NCI-H82 treated with DMSO at 0.1 percent for 48 hours (cell line): ENCODE measurements at regions not wholly inside any gene's neighbourhood (a gene's known extent, or its start where the extent isn't known, plus 50 kb on each side); places are given as distances from the start of the nearest gene placed in this dataset.

ENCODE experiments used
- DNase-seq: peaks from one replicate; lab custom pipeline; 2025; ENCODE audit not compliant: unreplicated experiment; lab: John Stamatoyannopoulos, UW

DNA sequence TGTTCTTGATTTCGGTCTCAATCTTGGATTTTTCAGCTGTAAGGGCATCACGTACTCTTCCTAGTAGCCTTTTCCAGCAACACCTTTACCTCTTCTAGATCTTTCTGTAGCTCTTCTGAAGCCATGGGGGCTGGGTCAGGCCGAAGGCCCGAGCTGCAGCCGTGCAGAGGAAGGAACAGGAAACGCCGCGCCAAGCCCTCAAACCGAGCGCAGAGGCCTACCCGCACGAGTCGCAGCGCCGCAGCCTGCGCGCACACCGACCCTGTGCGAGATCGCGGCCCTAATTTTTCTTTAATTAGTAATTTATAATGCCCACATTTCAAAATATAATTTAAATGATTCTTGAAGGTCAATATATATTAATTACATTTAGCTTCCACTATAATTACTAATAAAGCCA lies 483.8 kb downstream of the NUP35 start:
- DNase-seq, result no peak

DNA sequence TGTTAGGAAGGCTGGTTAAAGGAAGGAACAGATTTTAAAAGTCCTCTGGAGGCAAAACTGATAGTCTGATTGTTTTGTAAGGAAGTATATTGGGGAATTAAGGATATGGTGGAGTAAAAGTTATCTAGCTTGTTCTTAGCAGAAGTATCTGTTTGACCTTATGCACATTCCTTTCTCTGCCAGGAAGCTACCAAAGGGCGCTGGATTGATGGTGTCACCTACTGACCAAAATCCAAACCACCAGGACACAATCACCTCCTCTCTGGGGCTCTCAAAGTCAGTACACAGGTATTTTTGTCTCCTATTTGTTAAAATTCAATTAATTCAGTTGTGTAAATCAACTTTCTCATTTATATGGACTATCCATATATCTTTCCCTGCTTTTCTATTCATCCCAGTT lies 484.5 kb downstream of the NUP35 start:
- no peak for DNase-seq

DNA sequence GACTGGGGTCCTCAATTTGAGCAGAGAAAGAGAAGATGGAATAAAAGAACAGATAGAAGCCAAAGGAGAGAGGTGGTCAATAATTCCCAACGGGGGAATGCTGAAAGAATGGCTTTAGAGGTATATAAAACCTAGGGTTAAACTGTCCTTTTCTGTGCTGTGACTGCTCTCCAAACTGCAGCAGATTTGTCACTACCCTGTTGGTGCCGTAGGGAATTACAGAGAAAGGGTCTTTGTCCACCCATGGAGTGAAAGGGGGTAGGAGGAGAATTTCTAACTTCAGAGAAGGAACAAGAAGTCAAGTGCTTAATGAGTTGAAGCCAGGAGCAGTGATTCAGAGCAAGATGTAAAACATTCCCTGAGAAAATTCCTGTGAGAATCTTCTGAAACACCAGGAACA lies 486.5 kb downstream of the NUP35 start:
- DNase-seq, result no peak

DNA sequence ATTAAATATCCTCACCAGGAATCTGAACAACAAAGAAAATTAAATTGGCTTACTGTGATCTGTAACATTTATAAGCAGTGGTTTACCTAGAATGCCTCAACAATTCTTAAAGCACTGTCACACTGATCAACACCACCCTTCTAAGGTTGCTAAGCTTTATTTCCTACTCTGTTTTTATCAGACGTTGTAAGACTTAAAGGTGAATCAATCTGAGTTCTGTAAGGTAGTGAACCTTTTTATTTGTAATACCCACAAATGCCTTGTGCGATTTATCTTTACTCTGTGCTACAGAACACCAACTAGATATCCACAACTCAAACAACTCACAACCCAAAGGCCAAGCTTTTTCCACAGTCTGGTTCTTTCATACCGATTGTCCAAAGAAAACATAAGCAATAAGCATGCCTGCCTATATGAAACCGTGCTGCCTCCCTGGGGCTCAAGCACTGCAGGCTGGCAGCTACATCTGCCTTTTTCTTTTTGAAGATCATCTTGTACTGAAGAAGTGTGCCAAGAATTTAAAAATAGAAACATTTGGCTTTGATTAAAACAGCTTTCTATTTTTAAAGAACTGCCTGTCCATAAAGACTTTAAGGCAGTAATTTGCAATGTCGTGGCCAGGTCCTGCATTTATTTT lies 490.7 kb downstream of the NUP35 start:
- DNase-seq, result no peak

DNA sequence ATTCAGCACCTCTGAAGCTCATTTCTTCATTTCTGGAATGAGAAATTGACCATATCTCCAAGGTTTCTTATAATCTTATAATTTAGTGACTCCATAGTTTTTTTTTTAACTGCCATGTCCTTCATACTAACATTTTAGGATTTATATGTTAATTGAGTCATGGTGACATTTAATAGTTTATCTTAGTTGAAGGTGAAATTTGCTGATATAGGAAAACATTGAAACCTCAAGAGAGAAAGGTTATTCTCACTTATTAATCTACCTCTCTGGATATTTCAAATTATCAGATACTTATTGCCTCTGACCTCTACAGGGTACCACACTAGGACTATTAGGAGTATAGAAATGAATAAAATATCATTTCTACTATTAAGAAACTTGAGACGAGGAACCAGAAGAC lies 499.0 kb downstream of the NUP35 start:
- no peak for DNase-seq

DNA sequence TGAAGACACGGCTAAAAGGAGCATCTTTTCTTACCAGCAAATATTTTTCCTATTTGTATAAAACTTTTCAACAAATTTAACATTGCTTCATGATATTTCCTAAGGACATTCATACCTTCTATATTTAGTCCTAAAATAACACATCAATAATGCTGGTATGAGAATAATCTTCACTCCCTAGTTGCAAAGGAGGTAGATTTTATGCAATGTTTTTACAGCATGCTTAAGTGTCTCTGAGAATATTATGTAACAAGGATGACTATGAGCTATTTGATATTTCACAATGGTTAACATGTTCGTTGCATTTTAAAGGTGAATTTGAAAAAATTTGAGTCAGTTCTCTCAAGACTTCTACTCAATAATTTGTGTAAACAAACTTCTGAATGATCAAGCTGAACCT lies 506.7 kb downstream of the NUP35 start:
- no peak for DNase-seq

DNA sequence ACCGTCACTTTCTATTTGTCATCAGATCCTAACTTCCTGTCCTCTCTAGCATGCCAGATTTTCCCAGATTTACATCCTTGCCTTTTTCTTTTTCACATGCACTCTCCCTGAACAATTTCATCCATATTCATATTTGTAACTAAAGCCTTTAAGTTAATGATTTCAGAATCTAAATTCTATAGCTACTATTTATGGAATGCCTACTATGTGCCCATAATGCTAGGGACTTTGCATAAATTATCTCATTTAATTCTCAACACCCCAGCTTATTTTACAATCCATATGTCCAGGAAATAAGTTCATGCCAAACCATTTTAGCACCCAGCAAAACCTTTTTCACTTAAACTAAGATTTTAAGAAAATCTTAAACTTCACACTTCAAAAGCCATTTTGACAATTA lies 531.9 kb downstream of the NUP35 start:
- DNase-seq, result no peak

DNA sequence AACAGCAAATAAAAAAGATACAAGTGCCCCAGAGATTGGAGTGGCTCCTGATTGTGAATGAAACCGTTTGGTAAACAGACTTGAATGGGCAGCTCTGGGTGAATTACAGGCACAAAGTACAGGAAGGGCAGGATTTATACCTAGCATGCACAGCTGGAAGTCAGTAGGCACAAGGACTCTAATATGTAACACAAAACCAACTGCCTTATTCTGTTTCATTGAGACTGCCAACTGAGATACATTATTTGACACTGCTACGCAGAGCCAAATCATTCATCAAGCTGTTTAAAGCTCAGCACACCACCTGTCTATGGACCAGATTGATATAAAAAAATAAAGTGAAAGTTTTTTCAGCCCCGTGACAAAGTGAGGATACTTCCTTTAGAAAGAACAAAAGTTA lies 541.2 kb downstream of the NUP35 start:
- DNase-seq, result no peak

DNA sequence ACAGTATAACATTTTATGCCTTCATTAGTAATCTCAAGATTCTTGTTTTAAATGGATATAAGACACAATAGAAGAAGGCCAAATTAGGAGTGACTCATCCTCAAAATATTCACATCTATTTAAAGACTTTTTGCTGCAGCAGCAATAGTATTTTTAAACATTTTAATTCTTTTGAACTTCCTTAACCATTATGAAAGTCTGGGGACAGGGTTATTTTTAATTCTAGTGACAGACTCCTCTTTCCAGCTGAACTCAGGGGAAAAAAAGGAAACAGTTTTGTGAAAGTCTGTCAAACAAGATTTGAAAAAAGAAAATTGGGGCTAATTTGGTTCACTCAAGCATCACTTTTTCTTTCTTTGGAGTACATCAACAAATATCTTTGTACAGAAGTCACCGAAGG lies 541.8 kb downstream of the NUP35 start:
- DNase-seq, result no peak

DNA sequence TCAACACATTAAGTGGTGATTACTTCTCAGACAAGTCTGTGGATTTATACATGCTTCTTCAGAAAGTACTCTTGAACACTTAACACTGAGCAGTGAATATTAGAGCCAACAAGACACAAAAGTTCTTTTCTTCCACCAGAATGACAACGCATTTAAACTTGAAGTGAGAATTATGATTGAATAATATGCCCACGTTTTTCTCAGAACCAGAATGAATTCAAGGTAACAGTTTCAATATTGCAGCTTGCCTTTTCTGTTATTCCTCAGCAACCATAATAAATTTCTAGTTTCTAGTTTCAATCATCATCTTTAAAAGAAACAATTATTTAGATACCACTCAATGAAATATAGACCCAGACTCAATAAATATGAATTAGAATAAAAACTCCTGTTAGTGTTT lies 547.0 kb downstream of the NUP35 start:
- DNase-seq, result no peak

DNA sequence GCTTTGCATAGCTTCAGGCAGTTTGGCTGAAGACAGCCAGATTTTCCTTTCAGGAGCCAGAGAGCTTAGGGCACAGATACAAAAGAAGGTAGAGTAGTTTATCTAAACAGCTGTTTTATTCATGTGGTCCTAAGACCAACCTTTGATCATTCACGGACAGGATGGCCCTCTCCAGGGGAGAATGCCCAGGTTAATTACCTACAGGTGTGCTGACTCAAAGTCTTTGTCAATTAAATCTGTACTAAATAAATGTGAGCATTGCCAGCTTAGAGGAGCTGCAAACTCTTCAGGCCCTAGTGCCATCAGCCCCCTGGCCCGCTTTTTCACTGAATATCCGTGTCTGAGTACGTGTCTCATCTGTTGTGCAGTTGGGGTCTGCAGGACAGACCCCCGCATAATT lies 554.7 kb downstream of the NUP35 start:
- no peak for DNase-seq

DNA sequence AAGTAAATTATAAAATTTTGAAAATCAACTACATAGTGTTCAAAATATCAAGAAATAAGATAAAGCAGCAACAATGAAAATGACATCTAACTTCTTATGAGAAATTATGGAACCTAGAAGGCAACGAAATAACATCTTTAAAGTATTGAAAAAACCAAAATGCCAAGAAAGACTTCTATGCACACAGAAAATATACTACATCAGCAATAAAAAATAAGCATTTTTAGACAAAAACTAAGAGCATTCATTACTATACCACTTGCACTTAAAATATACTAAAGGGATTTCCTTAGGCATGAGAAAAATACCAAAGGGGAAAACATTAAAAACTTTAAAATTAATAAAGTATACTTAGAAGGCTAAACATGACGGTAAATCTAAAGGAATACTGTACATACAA lies 556.3 kb downstream of the NUP35 start:
- no peak for DNase-seq

DNA sequence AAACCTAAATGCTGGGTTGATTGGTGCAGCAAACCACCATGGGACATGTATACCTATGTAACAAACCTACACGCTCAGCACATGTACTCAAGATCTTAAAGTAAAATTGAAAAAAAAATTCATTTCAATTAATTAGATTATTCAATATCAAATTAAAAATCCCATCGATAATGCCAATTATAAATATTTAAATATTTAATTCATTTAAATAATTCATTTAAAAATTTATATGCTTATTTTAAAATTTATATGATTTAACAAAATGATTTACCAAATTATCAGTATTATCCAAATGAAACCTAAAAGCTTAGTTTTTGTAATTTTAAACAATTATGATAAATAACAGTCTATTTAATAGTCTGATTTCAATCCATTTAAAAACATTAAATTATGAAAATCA lies 560.4 kb downstream of the NUP35 start:
- DNase-seq, result no peak

DNA sequence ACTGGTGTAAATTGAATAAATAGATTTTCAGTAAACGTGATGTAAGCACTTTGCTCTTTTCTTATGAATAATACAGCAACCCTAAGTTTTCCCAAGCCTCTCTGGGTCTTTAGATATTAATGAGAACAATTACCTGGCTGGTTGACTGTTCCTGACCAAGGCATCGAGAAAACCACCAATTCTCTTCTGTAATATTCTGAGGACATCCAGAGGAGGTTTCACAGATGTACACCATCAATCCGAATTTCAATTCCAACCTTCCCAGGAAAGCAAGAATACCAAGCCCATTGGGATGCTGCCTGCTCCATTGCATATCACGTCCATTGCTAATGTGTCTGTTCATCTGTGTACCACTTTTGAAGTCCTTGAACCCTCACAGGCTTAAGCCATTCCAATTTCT lies 571.8 kb downstream of the NUP35 start:
- DNase-seq, result no peak

DNA sequence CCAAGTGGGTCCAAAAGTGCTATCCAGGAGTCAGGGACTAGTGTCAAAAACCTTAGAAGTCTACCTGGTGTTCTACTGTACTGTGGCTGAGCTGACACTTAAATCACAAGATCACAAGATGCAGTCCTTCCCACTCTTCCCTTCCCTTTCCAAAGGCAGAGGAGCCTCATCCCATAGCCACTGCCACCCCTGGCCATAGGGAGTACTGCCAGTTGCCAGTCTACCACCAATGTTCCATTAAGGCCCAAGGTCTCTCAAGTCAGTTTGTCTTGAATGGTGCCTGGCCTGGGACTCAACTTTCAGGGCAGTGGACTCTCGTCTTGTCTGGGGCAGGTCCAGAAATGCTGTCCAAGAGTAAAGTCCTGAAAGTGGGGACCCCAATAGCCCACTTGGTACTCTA lies 585.6 kb downstream of the NUP35 start:
- DNase-seq, result no peak

DNA sequence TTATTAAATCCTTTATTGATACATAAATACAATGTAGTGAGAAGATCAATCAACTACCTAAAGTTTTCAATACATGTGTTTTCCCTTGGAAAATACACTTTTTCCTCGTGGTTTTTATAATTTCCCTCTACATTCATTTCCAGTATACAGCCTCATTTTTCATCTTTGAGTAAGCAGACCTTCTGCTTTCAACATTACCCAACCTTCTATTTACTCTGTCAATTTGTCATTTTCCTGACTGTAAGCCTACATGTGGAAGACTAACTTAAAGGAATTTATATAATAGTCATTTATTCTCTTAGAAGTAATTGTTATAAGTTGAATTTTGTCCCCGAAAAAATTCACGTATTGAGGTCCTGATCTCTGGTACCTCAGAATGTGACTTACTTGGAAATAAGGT lies 594.0 kb downstream of the NUP35 start:
- no peak for DNase-seq

DNA sequence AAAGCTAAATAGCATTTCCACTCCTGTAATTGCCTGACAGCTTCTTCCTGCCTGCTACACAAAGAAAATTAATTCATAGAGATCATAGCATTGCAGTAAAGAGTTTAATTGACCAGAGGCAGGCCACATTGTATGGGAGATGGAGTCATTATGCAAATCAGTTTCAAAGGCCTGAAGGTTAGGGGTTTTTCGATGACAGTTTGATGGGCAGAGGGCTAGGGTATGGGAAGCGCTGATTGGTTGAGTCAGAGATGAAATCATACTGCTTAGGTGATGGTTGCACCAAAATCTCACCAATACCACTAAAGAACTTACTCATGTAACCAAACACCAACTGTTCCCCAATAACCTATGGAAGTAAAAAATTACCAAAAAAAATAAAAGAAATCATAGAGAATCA lies 599.0 kb downstream of the NUP35 start:
- no peak for DNase-seq

DNA sequence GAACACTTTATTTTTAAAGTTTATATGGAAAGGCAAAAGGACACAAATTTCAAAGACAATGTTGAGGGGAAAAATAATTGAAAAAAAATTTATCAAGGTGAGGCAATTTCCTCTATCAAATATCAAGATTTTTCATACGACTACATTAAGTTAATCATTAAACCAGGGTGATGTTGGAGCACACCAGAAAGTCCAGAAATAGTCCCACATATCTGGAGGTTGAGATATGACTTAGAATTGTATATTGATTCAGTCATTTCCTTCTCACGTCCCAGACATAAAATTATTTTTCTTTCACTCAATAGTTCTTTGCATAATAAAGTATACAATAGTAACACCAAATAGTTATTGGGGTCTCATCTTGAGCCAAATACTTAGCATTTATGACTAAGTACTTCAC lies 605.1 kb downstream of the NUP35 start:
- DNase-seq, result no peak

DNA sequence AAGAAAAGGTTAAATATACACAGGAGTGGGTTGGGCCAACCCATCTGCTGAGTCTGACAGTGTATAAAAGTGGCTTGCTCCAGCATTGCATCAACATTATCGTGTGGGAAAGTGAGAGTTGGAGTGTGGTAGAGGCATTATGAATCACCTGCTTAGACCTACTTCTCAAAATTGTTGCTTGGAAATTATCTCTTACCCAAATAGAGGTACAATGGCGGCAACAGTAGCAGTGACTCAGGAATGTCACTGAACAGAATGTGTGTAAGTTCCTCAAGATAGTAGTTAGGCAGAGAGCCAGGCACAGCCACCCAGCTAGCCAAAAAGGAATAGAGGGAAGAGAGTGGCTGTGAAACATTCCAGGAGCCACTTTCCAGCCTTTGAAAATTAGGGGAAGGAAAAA lies 616.0 kb downstream of the NUP35 start:
- DNase-seq, result no peak

DNA sequence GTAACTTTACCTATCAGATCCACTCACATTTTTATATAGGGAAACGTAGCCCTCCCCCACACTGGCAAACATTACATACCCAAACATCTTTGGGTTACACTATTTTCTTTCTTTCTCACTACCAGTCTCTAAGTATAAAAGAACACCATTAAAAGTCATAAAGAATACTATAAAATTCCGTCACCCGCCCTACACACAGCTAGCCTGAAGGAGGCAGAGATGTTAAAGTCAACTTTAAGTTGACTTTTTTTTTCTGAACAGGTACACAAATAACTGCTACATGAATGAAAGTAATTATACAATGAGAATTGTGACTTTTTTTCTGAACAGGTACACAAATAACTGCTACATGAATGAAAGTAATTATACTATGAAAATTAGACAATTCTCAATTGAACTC lies 628.3 kb downstream of the NUP35 start:
- no peak for DNase-seq

DNA sequence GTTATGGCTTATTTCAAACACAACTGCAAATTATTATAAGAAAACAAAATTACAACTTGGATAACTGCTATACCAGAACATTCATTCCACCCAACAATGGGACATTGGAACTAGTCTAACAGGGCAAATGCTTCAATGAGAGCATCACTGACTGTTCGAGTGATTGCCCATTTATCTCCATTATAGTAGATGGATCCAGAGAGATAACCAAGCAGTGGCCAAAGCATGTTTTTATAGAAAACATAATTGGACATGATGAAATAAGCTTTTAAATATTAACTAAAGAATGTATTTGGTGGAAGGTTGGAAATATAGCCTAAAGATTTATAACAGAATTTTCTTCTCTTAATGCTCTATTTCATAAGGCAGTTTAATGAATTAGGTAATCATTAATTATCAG lies 634.8 kb downstream of the NUP35 start:
- DNase-seq, result no peak

DNA sequence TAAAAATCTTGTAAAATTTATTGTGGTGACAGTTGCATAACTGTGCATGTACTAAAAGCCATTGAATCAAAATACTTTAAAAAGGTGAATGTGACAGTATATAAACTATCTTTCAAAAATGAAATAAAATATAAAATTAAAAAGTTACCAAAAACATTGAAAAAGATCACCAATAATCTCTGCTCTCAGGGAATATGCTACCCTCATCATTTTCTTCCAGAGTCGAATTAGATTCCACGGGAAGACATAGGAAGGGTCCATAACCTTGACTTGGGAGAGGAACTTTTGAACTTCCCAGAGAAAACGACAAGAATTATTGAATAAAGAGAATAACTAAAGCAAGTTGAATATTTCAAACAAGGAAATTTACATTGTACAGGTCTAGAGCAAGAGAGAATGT lies 649.5 kb downstream of the NUP35 start:
- DNase-seq, result no peak

DNA sequence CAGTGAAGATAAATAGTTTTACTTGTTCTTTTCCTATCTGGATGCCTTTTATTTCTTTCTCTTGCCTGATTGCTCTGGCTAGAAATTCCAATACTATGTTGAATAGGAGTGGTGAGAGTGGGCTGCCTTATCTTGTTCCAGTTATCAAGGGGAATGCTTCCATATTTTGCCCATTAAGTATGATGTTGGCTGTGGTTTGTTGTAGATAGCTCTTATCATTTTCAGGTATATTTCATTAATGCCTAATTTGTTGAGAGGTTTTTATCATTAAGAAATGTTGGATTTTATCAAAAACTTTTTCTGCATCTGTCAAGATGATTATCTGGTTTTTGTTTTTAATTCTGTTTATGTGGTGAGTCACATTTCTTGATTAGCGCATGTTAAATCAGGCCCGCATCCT lies 655.8 kb downstream of the NUP35 start:
- DNase-seq, result no peak

DNA sequence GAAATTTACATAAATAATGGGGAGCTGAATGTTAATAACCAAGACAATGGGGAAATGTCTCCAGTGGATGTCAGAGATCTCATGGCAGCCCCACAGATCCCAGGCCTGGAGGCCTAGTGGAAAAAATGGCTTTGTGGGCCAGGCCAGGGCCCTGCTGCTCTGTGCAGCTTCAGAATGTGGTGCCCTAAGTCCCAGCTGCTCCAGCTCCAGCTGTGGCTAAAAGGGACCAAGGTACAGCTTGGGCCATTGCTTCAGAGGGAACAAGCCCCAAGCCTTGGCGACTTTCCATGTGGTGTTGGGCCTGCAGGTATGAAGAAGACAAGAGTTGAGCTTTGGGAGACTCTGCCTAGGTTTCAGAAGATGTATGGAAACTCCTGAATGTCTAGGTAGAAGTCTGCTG lies 658.2 kb downstream of the NUP35 start:
- DNase-seq, result no peak
